Esophagus muscularis mucosa (tissue), 4 donors: ENCODE measurements at regions not wholly inside any gene's neighbourhood (a gene's known extent, or its start where the extent isn't known, plus 50 kb on each side); places are given as distances from the start of the nearest gene placed in this dataset.

Source experiments
- DNase-seq: peaks from one replicate; pipeline ENCODE4 v3.0.0-alpha.2; 2017; ENCODE audit errors: extremely low spot score
- H3K27ac ChIP-seq, 4 donors: fragments of 200-600 bp; sonication (generic); replicated peaks in 1 of 4; 1 replicate in 3 of 4; 2 replicates in 1 of 4; pipeline ENCODE4 v1.5.1; 2016 to 2019; ENCODE audit warnings: mild to moderate bottlenecking in 1 of 4
- H3K27me3 ChIP-seq, 4 donors: fragments of 200-600 bp; sonication (generic); one replicate each; pipeline versions ENCODE4 v1.5.1 to v1.6.0; 2016 to 2019
- H3K36me3 ChIP-seq, 4 donors: fragments of 200-600 bp; sonication (generic); one replicate each; pipeline ENCODE4 v1.5.1; 2016 to 2019
- H3K4me1 ChIP-seq, 4 donors: fragments of 200-600 bp; sonication (generic); one replicate each; pipeline ENCODE4 v1.5.1; 2016 to 2019
- H3K4me3 ChIP-seq, 4 donors: fragments of 200-600 bp; sonication (generic); 1 replicate in 2 of 4; 2 replicates in 2 of 4; pipeline ENCODE4 v1.5.1; 2016 to 2019; ENCODE audit warnings: mild to moderate bottlenecking in 4 of 4, moderate library complexity in 1 of 4
- H3K9me3 ChIP-seq, 4 donors: fragments of 200-600 bp; sonication (generic); 1 replicate in 3 of 4; 2 replicates in 1 of 4; pipeline ENCODE4 v1.5.1; 2016 to 2019
- CTCF ChIP-seq, 3 experiments: fragments of 200-600 bp in 2 of 3; fragments of 450-650 bp in 1 of 3; sonication (generic) in 2 of 3; IDR thresholded peaks; one replicate each; pipeline ENCODE4 v1.5.1; 2017 to 2019; ENCODE audit warnings: antibody characterized with exemption in 3 of 3, mild to moderate bottlenecking in 2 of 3, moderate library complexity in 1 of 3
- EP300 ChIP-seq: sonication (generic); formaldehyde crosslinking; IDR thresholded peaks from one replicate; pipeline ENCODE4 v1.6.1; 2017; ENCODE audit warnings: antibody characterized with exemption
- POLR2A ChIP-seq: fragments of 450-650 bp; IDR thresholded peaks from one replicate; pipeline ENCODE4 v1.6.1; 2017; ENCODE audit warnings: antibody characterized with exemption, moderate library complexity, mild to moderate bottlenecking, low read depth
- POLR2AphosphoS5 ChIP-seq, 2 donors: sonication (generic); formaldehyde crosslinking; IDR thresholded peaks; one replicate each; pipeline ENCODE4 v1.6.1; 2017; ENCODE audit warnings: antibody characterized with exemption in 2 of 2
- WGBS: methylation state at CpG from one replicate; pipeline ENCODE4 v1.1.5; 2018; 5-methylcytosine and 5-hydroxymethylcytosine counted together
- intact Hi-C: fragments of 100-400 bp; cut with DNase I; formaldehyde crosslinking; loops from one replicate; pipeline ENCODE4 v1.15.1; 2023

- intact Hi-C loops = no loop called here
- no peak for DNase-seq
- no peaks in the 10 kb centered on the region for H3K4me1 ChIP-seq
- no peak overlapping the region for H3K4me3 ChIP-seq
- no peaks in the 10 kb centered on the region for H3K36me3 ChIP-seq
- TF ChIP-seq CTCF (IDR thresholded peaks at IDR 0.05) (no peak), POLR2A (no peak), EP300 (no peak), POLR2AphosphoS5 (IDR thresholded peaks at IDR 0.05) (no peak)
- no peaks in the 10 kb centered on the region for H3K9me3 ChIP-seq
- 85% methylated on average over 2 of the region's 2 CpGs for WGBS
- no peaks in the 10 kb centered on the region for H3K27me3 ChIP-seq
- H3K27ac ChIP-seq = no peak overlapping the region
Observed at GRCh38 chr6:120200853-120201252, 851.3 kb upstream of the MAN1A1 start.

- no peaks in the 10 kb centered on the region for H3K36me3 ChIP-seq
- no peak for DNase-seq
- H3K4me3 ChIP-seq = no peak overlapping the region
- intact Hi-C loops = no loop called here
- H3K4me1 ChIP-seq = no peaks in the 10 kb centered on the region
- H3K27me3 ChIP-seq = no peaks in the 10 kb centered on the region
- no peak for TF ChIP-seq POLR2A
- TF ChIP-seq POLR2AphosphoS5 (IDR thresholded peaks at IDR 0.05) = no peak
- no peak for TF ChIP-seq EP300
- TF ChIP-seq CTCF (IDR thresholded peaks at IDR 0.05) = no peak
- H3K27ac ChIP-seq = no peak overlapping the region
- H3K9me3 ChIP-seq = no peaks in the 10 kb centered on the region
Observed at GRCh38 chr6:120198033-120198432, 848.5 kb upstream of the MAN1A1 start.

- no peaks in the 10 kb centered on the region for H3K36me3 ChIP-seq
- H3K27me3 ChIP-seq = no peaks in the 10 kb centered on the region
- no peak for DNase-seq
- H3K4me1 ChIP-seq = no peaks in the 10 kb centered on the region
- TF ChIP-seq POLR2A (no peak), EP300 (no peak), CTCF (IDR thresholded peaks at IDR 0.05) (no peak), POLR2AphosphoS5 (IDR thresholded peaks at IDR 0.05) (no peak)
- no peak overlapping the region for H3K27ac ChIP-seq
- no peaks in the 10 kb centered on the region for H3K9me3 ChIP-seq
- H3K4me3 ChIP-seq = no peak overlapping the region
- intact Hi-C loops = no loop called here
Observed at GRCh38 chr6:120186080-120186479, 836.5 kb upstream of the MAN1A1 start.

- H3K36me3 ChIP-seq = no peaks in the 10 kb centered on the region
- no peak for DNase-seq
- H3K4me1 ChIP-seq = no peaks in the 10 kb centered on the region
- H3K27ac ChIP-seq = no peak overlapping the region
- TF ChIP-seq EP300 (no peak), CTCF (IDR thresholded peaks at IDR 0.05) (no peak), POLR2A (no peak), POLR2AphosphoS5 (IDR thresholded peaks at IDR 0.05) (no peak)
- WGBS = 81% methylated on average over 2 of the region's 2 CpGs
- no peak overlapping the region for H3K4me3 ChIP-seq
- intact Hi-C loops = no loop called here
- H3K9me3 ChIP-seq = no peaks in the 10 kb centered on the region
- no peaks in the 10 kb centered on the region for H3K27me3 ChIP-seq
Observed at GRCh38 chr6:120173250-120173649, 823.7 kb upstream of the MAN1A1 start.

GRCh38 chr6:120164531-120164930, 815.0 kb upstream of the MAN1A1 start:
- Histone ChIP-seq H3K36me3 (no peaks in the 10 kb centered on the region), H3K4me1 (no peaks in the 10 kb centered on the region), H3K4me3 (no peak overlapping the region), H3K9me3 (no peaks in the 10 kb centered on the region), H3K27me3 (no peaks in the 10 kb centered on the region), H3K27ac (no peak overlapping the region)
- WGBS = 79% methylated on average over 4 of the region's 4 CpGs
- DNase-seq = no peak
- TF ChIP-seq CTCF (IDR thresholded peaks at IDR 0.05) (no peak), EP300 (no peak), POLR2AphosphoS5 (IDR thresholded peaks at IDR 0.05) (no peak), POLR2A (no peak)
- intact Hi-C loops = no loop called here
